Astrocyte of the spinal cord (primary cell): ENCODE measurements at regions not wholly inside any gene's neighbourhood (a gene's known extent, or its start where the extent isn't known, plus 50 kb on each side); places are given as distances from the start of the nearest gene placed in this dataset.

Experiments used
- DNase-seq: peaks from one replicate; pipeline ENCODE4 v3.0.0; 2011; ENCODE audit warnings: low read depth, low spot score
- H3K4me3 ChIP-seq: 2 replicates; pipeline ENCODE4 v1.5.1; 2011; ENCODE audit warnings: low read depth, mild to moderate bottlenecking, low read length, moderate library complexity
- CTCF ChIP-seq: IDR thresholded peaks from 2 replicates; pipeline ENCODE4 v1.5.1; 2012; ENCODE audit warnings: low read depth, mild to moderate bottlenecking, low read length, inconsistent platforms
- in situ Hi-C: cut with HindIII; loops from 2 replicates; pipeline ENCODE4 v1.10.0; 2017; ENCODE audit warnings: low sequenced_read_pairs

GRCh38 chr18:64983497-64984238 is 767.1 kb upstream of the CDH7 start:
- TF ChIP-seq CTCF = no peak
- DNase-seq = no peak
- in situ Hi-C loops = no loop called here

GRCh38 chr18:64982414-64983055 is 768.3 kb upstream of the CDH7 start:
- in situ Hi-C loops = no loop called here
- no peak for DNase-seq
- H3K4me3 ChIP-seq = no peak overlapping the region
- no peak for TF ChIP-seq CTCF

More at GRCh38 chr18:64983497-64984238, 767.1 kb upstream of the CDH7 start:
- no peak overlapping the region for H3K4me3 ChIP-seq

GRCh38 chr18:64981915-64982314 is 768.9 kb upstream of the CDH7 start:
- DNase-seq = no peak
- in situ Hi-C loops = no loop called here
- TF ChIP-seq CTCF = no peak
- H3K4me3 ChIP-seq = no peak overlapping the region

GRCh38 chr18:64979791-64980190 is 771.0 kb upstream of the CDH7 start:
- no peak for DNase-seq
- H3K4me3 ChIP-seq = no peak overlapping the region
- in situ Hi-C loops = no loop called here
- TF ChIP-seq CTCF = no peak

GRCh38 chr18:64974391-64975125 is 776.3 kb upstream of the CDH7 start:
- TF ChIP-seq CTCF = no peak
- no peak for DNase-seq
- in situ Hi-C loops = no loop called here
- no peak overlapping the region for H3K4me3 ChIP-seq

GRCh38 chr18:64972545-64972944 is 778.3 kb upstream of the CDH7 start:
- H3K4me3 ChIP-seq = no peak overlapping the region
- TF ChIP-seq CTCF = no peak
- in situ Hi-C loops = no loop called here
- DNase-seq = peak; percentile 0
